ENCODE measurements at regions not wholly inside any gene's neighbourhood (a gene's known extent, or its start where the extent isn't known, plus 50 kb on each side); places are given as distances from the start of the nearest gene placed in this dataset.

- TF ChIP-seq POLR2AphosphoS5 (IDR thresholded peaks at IDR 0.05; ENCODE audit: borderline replicate concordance, low read depth, low read length) (no peak), EZH2 (IDR thresholded peaks at IDR 0.05) (no peak), FOXP2 (optimal IDR thresholded peaks at IDR 0.05; ENCODE audit: control extremely low read depth, extremely low read length, insufficient read depth) (no peak)
Measured at GRCh38 chrX:73964579-73964978, 112.1 kb upstream of the XIST start.

All from SK-N-MC (cell line).